ENCODE measurements at regions not wholly inside any gene's neighbourhood (a gene's known extent, or its start where the extent isn't known, plus 50 kb on each side); places are given as distances from the start of the nearest gene placed in this dataset. TPM values are rescaled to one million over a fixed set of nuclear protein-coding genes. Genes with fewer than 3 reads are reported as not detected.
"Not testable (repeated sequence)": the region's sequence is repeated elsewhere in the genome, so short reads cannot be mapped to it uniquely, and the experiment has no call there.

- Mint-ChIP-seq H3K4me3 (no peak overlapping the region), H3K27me3 (no peaks in the 10 kb centered on the region), H3K36me3 (ENCODE audit: low read depth) (no peaks in the 10 kb centered on the region), H3K4me1 (no peaks in the 10 kb centered on the region), H3K27ac (no peak overlapping the region), H3K9me3 (peaks cover 19% of the 10 kb centered on the region)
- ChIA-PET POLR2A (no interaction called here), CTCF (no interaction called here)
- no peak for DNase-seq
These were observed 524.4 kb downstream of the NEBL start for GRCh38 chr10:20372748-20373147.

- H3K4me1 Mint-ChIP-seq; CTCF ChIA-PET; H3K36me3 Mint-ChIP-seq (ENCODE audit: low read depth); H3K4me3 Mint-ChIP-seq; H3K27ac Mint-ChIP-seq; DNase-seq; POLR2A ChIA-PET; H3K27me3 Mint-ChIP-seq: not testable (repeated sequence)
- peaks cover 27% of the 10 kb centered on the region for H3K9me3 Mint-ChIP-seq
These were observed 526.1 kb downstream of the NEBL start for GRCh38 chr10:20370977-20371533.

GRCh38 chr10:20369863-20370736 lies 527.0 kb downstream of the NEBL start:
- H3K36me3 Mint-ChIP-seq (ENCODE audit: low read depth) = no peaks in the 10 kb centered on the region
- no peak for DNase-seq
- H3K4me1 Mint-ChIP-seq = no peaks in the 10 kb centered on the region
- ChIA-PET POLR2A (no interaction called here), CTCF (no interaction called here)
- no peak overlapping the region for H3K4me3 Mint-ChIP-seq
- no peaks in the 10 kb centered on the region for H3K27me3 Mint-ChIP-seq
- H3K9me3 Mint-ChIP-seq = peaks cover 27% of the 10 kb centered on the region
- no peak overlapping the region for H3K27ac Mint-ChIP-seq

DNA sequence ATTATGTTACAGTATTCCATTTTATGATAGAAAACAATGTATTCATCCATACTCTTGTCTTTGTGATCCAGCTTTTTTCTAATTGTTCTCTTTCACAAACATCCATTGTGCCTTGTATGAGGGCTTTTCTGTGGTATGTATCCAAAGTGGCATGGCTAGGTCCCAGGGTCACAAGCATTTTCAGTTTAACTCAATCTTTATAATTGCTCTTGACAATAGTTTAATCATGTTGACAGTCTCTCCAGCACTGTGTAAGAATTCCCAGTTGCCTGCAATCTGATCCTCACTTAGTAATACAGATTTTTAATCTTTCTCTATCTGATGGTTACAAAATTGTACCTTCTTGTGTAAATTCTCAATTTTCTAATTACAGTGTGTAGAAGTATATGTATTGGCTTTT lies 533.4 kb downstream of the NEBL start:
- H3K36me3 Mint-ChIP-seq (ENCODE audit: low read depth) = no peaks in the 10 kb centered on the region
- H3K9me3 Mint-ChIP-seq = peaks cover 13% of the 10 kb centered on the region
- ChIA-PET POLR2A (no interaction called here), CTCF (interaction anchor here (0.5 kb wide), 1 partner anchor 1840 kb away, joined by 3 read pairs; no protein-coding TSS in a partner anchor)
- no peak overlapping the region for H3K4me3 Mint-ChIP-seq
- no peak for DNase-seq
- no peak overlapping the region for H3K27ac Mint-ChIP-seq
- no peaks in the 10 kb centered on the region for H3K27me3 Mint-ChIP-seq
- no peaks in the 10 kb centered on the region for H3K4me1 Mint-ChIP-seq

DNA sequence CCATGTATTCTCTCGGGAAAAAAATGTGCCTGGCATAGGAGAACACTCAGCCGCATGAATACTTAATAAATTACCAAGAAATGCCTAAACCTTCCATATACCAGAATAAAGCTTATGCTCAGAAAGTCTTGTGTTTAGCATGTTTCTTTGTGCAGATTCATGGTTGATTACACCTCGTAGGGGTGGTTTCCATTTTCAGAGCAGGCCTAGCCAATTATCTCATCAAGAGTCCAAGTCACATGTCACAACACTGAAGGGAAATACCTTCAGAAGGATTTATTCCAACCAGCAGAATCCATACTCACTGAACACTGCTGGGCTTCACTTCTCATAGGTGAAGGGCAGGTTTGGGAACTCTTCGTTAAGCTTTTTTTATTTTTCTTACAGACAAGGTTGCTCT lies 539.7 kb downstream of the PLXDC2 start:
- Mint-ChIP-seq H3K4me1 (no peaks in the 10 kb centered on the region), H3K36me3 (ENCODE audit: low read depth) (no peaks in the 10 kb centered on the region), H3K9me3 (peaks cover 10% of the 10 kb centered on the region), H3K4me3 (no peak overlapping the region), H3K27ac (no peak overlapping the region), H3K27me3 (no peaks in the 10 kb centered on the region)
- DNase-seq = no peak
- CTCF ChIA-PET = interaction anchor here (0.6 kb wide), 1 partner anchor 121 kb away, joined by 3 read pairs; no protein-coding TSS in a partner anchor
- POLR2A ChIA-PET = no interaction called here

DNA sequence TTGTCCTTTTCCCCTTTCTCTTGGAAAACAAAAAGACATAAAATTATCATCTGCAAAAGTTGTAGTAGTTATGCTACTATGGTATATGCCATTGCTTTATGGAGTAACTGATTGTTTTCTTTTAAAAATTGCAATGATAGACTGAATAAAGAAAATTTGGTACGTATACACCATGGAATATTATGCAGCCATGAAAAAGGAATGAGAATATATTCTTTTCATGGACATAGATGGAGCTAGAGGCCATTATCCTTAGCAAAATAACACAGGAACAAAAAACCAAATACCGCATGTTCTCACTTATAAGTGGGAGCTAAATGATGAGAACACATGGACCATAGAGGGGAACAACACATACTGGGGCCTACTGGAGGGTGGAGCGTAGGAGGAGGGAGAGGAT lies 538.8 kb downstream of the PLXDC2 start:
- Mint-ChIP-seq H3K36me3 (ENCODE audit: low read depth) (no peaks in the 10 kb centered on the region), H3K4me3 (no peak overlapping the region), H3K27me3 (no peaks in the 10 kb centered on the region), H3K9me3 (peaks cover 14% of the 10 kb centered on the region), H3K27ac (no peak overlapping the region), H3K4me1 (no peaks in the 10 kb centered on the region)
- DNase-seq = no peak
- CTCF ChIA-PET = interaction anchor here (0.6 kb wide), 1 partner anchor 105 kb away, joined by 3 read pairs; no protein-coding TSS in a partner anchor
- POLR2A ChIA-PET = no interaction called here

GRCh38 chr10:20354166-20354565 lies 537.9 kb downstream of the PLXDC2 start:
- Mint-ChIP-seq H3K27me3 (no peaks in the 10 kb centered on the region), H3K36me3 (ENCODE audit: low read depth) (no peaks in the 10 kb centered on the region), H3K4me3 (no peak overlapping the region), H3K27ac (no peak overlapping the region), H3K4me1 (no peaks in the 10 kb centered on the region), H3K9me3 (peaks cover 14% of the 10 kb centered on the region)
- ChIA-PET CTCF (no interaction called here), POLR2A (no interaction called here)
- DNase-seq = no peak

DNA sequence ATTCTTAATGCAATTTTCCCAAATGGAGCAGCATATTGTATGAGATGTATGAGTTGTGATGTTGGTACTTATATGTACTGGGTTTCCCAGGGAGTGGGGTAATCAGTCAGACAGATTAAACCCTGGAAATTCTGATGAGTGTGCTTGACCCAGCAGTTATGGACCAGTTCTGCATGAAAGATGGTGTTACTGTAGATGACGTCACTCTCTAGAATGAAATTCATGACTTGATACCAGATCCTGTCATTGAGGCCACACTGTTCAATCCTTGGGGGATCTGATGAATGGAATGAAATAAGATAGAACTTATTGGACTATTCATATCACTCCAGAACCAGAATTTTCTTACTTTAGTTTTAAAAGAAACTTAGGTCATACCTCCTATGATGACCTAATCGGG lies 534.3 kb downstream of the PLXDC2 start:
- Mint-ChIP-seq H3K4me1 (no peaks in the 10 kb centered on the region), H3K36me3 (ENCODE audit: low read depth) (no peaks in the 10 kb centered on the region), H3K9me3 (peaks cover 10% of the 10 kb centered on the region), H3K4me3 (no peak overlapping the region), H3K27ac (no peak overlapping the region), H3K27me3 (no peaks in the 10 kb centered on the region)
- DNase-seq = no peak
- CTCF ChIA-PET = no interaction called here
- POLR2A ChIA-PET = no interaction called here

DNA sequence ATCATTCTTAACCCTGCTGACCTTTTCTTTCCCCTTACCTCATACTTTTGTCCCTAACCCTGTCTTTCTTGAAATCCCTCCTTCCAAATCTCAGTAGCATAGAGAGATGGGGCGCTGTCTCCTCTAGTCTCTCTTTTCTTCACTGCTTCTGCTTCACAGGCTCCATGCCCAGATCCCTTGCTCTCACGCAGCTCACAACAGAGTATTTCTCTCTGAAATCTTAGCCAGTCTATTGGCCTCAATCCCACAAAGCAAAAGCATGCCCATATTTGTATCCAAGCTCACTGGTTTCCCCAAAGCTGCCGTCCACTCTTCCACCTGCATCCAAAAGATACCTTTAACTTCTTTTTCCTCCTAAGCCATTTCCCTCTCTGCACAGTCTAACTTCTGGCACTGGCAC lies 526.8 kb downstream of the PLXDC2 start:
- POLR2A ChIA-PET = no interaction called here
- CTCF ChIA-PET = no interaction called here
- Mint-ChIP-seq H3K4me1 (no peaks in the 10 kb centered on the region), H3K27me3 (no peaks in the 10 kb centered on the region), H3K9me3 (peaks cover 25% of the 10 kb centered on the region), H3K27ac (no peak overlapping the region), H3K36me3 (ENCODE audit: low read depth) (no peaks in the 10 kb centered on the region), H3K4me3 (no peak overlapping the region)
- DNase-seq = no peak

Small RNA genes in the stretch of these regions (microRNA-seq; reads per million reads assigned to microRNA genes)
- gene MIR4675 (ENCODE audit: borderline microRNAs expressed, borderline replicate concordance) = not detected

Data from activated CD4-positive, alpha-beta T cell treated with anti-CD3 and anti-CD28 coated beads, Interleukin-2, amount 10 ng/mL, durations not matched to agents 7 days and 5 days (primary cell).